ENCODE measurements at regions not wholly inside any gene's neighbourhood (a gene's known extent, or its start where the extent isn't known, plus 50 kb on each side); places are given as distances from the start of the nearest gene placed in this dataset.

GRCh38 chr4:7126981-7127380 is 59.1 kb upstream of the GRPEL1 start:
- DNase-seq = no peak

DNA sequence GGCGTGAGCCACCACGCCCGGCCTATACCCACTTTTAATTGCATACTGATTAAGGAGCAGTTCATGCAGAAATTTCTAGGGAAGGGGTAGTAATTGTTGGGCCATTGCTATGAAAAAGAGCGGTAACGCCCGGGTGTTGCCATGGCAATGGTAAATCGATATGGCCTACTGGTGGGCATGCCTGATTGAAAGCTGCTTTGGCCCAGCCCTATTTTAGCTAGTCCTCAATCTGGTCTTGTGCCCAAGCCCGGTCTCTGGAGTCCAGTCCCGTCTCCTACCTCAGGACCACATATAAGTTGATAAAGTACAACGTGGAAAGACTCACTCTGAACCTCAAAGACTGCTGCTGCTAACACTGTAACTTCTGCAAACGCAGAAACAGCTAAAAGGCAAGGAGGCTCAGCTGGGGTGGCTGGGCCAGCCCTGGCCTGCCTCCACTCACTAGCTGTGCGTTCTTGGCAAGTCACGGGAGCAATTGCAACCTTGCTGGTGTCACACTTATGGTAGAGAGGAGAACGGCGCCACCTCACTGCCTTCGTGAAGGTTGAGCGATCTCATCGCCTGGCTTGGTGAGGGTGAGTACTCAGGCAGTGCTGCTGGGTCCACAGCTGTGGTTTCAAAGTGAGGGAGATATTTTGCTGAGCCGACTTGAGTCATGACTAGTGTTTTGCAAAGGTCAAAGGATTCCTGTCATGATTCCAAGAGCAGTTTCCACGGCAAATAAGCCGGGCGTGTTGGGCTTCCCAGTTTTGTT is 57.0 kb upstream of the GRPEL1 start:
- DNase-seq = peak; percentile 74

DNA sequence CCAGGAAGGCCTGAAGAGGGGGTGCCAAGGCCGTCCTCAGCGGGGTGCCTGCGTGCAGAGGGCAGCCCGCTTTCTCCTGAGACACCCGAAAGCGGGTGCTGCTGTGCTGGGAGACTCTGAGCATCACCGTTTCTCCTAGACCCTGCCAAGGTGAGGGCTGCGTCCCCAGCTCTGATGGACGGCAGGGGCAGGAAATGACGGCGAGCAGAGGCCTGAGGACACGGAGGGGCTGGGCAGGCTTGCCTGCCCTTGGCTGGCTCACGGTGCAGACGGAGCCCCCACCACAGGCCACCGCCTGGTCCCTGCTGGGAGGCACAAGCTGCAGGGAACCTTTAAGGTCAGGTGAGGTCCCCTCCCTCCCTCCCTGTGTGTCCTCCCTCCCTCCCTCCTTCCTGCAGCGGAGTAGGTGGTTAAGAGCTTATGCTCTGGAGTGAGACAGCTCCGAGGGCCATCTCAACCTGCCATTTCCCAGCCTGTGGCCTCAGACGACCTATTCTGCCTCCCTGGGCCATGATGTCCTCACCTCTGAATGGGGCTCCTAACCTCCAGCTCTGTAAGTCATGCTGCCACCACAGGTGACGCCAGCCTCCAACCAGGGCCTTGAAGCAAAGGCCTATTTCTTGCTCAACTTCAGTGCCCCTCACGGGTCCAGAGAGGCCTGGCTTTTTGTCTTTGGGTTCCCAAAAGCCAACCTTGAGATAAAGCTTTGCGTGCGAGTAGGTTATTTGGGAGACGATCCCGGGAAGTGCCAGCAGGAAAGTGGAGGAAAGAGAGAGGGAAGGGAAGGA is 54.2 kb upstream of the GRPEL1 start:
- no peak for DNase-seq

DNA sequence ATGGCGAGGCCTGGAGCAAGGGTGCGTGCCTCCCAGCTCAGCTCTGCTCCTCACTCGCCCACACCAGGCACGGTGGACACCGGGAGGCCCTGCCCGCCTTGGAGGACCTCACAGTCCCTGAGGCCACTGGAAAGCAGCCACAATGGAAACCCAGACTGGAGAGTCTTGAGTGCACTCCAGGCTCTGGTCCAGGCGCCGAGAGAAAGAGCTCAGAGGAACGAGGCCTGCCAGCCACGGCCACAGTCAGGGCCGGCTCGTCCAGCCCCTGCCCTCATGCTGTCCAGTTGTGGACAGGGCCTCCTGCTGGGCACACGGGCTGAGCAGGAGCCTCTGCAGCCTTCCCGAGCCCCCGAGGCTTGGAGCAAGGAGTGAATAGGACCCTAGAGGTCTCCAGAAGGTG is 53.3 kb upstream of the GRPEL1 start:
- DNase-seq = no peak

DNA sequence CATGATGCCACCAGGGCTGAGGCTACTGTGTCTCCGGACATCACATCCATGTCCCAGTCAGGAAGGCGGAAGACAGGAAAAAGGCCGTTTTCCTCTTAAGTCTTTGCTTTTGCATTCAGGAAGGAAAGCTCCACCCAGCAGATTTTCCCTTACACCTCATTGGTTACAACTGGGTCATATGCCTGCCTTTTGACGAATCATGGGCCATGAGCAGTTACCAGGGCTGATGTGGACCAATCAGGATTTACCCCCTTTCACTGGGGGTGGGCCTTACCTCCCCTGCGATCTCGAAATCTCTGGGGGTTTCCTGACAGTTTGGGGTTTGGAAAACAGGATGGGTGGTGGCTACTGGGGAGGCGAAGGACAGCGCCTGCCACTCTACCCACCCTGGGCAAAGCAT is 52.5 kb upstream of the GRPEL1 start:
- no peak for DNase-seq

DNA sequence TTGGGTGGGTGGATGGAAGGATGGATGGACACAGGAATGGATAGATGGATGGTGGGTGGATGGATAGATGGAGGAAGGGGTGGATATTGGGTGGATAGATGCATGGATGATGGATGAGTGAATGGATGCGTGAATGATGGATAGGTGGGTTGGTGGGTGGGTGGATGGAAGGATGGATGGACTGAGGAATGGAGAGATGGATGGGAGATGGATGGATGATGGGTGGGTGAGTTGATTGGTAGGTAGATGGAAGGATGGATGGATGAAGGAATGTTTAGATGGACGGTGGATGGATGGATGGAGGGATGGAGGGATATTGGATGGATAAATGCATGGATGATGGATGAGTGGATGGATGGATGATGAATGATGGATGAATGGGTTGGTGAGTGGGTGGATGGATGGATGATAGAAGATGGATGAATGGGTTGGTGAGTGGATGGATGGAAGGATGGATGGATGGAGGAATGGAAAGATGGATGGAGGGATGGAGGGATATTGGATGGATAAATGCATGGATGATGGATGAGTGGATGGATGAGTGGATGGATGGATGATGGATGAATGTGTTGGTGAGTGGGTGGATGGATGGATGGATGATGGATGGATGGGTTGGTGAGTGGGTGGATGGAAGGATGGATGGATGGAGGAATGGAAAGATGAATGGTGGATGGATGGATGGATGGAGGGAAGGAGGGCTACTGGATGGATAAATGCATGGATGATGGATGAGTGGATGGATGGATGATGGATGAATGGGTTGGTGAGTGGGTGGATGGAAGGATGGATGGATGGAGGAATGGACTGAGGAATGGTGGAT is 50.4 kb upstream of the GRPEL1 start:
- no peak for DNase-seq

All from right forelimb (tissue), 1 donor.